ENCODE measurements at regions not wholly inside any gene's neighbourhood (a gene's known extent, or its start where the extent isn't known, plus 50 kb on each side); places are given as distances from the start of the nearest gene placed in this dataset.

DNA sequence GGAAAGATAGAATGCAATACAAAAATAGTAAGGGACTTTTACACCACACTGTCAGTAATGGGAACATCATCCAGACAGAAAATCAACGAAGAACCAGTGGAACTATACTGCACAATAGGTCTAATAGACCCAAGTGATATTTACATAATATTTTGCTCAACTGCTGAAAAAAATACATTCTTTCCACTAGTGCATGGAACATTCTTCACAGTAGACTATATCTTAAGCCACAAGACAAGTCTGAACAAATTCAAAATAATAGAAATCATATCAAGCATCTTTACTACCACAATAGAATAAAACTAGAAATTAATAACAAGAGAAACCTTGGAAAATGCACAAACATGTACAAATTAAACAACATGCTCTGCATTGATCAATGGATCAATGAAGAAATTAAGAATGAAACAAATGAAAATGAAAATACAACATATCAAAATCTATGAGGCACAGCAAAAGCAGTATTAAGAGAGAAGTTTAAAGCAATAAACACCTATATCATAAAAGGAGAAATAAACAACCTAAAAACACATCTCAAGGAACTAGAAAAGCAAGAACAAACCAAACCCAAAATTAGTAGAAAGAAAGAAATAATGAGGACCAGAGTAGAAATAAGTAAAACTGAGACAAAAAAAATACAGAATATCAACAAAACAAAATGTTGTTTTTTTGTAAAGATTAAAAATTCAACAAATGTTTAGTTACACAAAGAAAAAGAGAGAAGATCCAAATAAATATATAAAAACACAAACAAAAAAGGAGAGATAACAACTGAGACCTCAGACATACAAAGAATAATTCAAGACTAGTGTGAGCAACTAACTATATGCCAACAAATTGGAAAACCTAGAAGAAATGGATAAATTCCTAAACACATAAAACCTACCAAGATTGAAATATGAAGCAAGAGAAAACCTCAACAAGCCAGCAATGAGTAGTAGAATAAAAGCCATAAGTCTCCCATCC lies 51.5 kb upstream of the ANTXR2 start:
- ATAC-seq = no peak

More for the DNA sequence above, 51.5 kb upstream of the ANTXR2 start:
- Histone ChIP-seq H3K4me3 (no peak overlapping the region), H3K4me1 (no peaks in the 10 kb centered on the region), H3K9me3 (no peaks in the 10 kb centered on the region), H3K27me3 (no peaks in the 10 kb centered on the region), H3K27ac (no peak overlapping the region), H3K36me3 (no peaks in the 10 kb centered on the region)
- TF ChIP-seq, protein P1, sequence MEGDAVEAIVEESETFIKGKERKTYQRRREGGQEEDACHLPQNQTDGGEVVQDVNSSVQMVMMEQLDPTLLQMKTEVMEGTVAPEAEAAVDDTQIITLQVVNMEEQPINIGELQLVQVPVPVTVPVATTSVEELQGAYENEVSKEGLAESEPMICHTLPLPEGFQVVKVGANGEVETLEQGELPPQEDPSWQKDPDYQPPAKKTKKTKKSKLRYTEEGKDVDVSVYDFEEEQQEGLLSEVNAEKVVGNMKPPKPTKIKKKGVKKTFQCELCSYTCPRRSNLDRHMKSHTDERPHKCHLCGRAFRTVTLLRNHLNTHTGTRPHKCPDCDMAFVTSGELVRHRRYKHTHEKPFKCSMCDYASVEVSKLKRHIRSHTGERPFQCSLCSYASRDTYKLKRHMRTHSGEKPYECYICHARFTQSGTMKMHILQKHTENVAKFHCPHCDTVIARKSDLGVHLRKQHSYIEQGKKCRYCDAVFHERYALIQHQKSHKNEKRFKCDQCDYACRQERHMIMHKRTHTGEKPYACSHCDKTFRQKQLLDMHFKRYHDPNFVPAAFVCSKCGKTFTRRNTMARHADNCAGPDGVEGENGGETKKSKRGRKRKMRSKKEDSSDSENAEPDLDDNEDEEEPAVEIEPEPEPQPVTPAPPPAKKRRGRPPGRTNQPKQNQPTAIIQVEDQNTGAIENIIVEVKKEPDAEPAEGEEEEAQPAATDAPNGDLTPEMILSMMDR (IDR thresholded peaks at IDR 0.05) = no peak
- TF ChIP-seq EP300 (IDR thresholded peaks at IDR 0.05) = no peak
- no peak for TF ChIP-seq POLR2AphosphoS5 (IDR thresholded peaks at IDR 0.05)
- TF ChIP-seq POLR2A (IDR thresholded peaks at IDR 0.05) = no peak
- WGBS, 2 donors (ENCODE audit: low coverage in 1 of 2) = 93% methylated on average over 1 of the region's 1 CpG; no CpG with 5 or more reads in 1 of the 2 donors
